Naive thymus-derived CD8-positive, alpha-beta T cell (primary cell): ENCODE measurements at regions not wholly inside any gene's neighbourhood (a gene's known extent, or its start where the extent isn't known, plus 50 kb on each side); places are given as distances from the start of the nearest gene placed in this dataset.
"Not testable (repeated sequence)": the region's sequence is repeated elsewhere in the genome, so short reads cannot be mapped to it uniquely, and the experiment has no call there.

ENCODE experiments used
- ATAC-seq, 2 donors: fragments of 150-1000 bp; cut with Tn5 transposase in 1 of 2; sonication (Bioruptor Pico), chemical (Tn5 transposase) in 1 of 2; 1 replicate in 1 of 2; 2 replicates in 1 of 2; pipeline ENCODE4 v1.10.0; 2021; ENCODE audit warnings: mild to moderate bottlenecking in 2 of 2, moderate library complexity in 2 of 2
- POLR2A ChIA-PET: fragments of 350-600 bp; sonication (Branson Sonifier 250); formaldehyde crosslinking; loops from one replicate; lab custom pipeline; 2021; ENCODE audit warnings: antibody characterized with exemption; lab: Charles Lee
- DNase-seq, 10 donors: peaks; one replicate each; pipeline versions ENCODE4 v3.0.0 to v3.0.0-alpha.2; 2020 to 2022
- H3K27ac Mint-ChIP-seq, 10 donors: one replicate each; pipeline ENCODE4 v1.8.0; 2020 to 2022; ENCODE audit warnings: mild to moderate bottlenecking in 10 of 10, mixed read lengths in 10 of 10, moderate library complexity in 4 of 10, inconsistent platforms in 1 of 10
- H3K27me3 Mint-ChIP-seq, 5 donors: one replicate each; pipeline ENCODE4 v1.8.0; 2021 to 2022; ENCODE audit warnings: mixed read lengths in 5 of 5
- H3K36me3 Mint-ChIP-seq, 3 donors: one replicate each; pipeline ENCODE4 v1.8.0; 2020 to 2022; ENCODE audit warnings: mixed read lengths in 3 of 3, mild to moderate bottlenecking in 2 of 3, inconsistent platforms in 1 of 3
- H3K4me1 Mint-ChIP-seq, 4 donors: one replicate each; pipeline ENCODE4 v1.8.0; 2021 to 2022; ENCODE audit warnings: mixed read lengths in 4 of 4
- H3K4me3 Mint-ChIP-seq, 10 donors: one replicate each; pipeline ENCODE4 v1.8.0; 2020 to 2022; ENCODE audit warnings: mild to moderate bottlenecking in 10 of 10, mixed read lengths in 10 of 10, moderate library complexity in 6 of 10, inconsistent platforms in 1 of 10
- H3K9me3 Mint-ChIP-seq, 9 donors: one replicate each; pipeline ENCODE4 v1.8.0; 2020 to 2022; ENCODE audit warnings: mixed read lengths in 9 of 9, mild to moderate bottlenecking in 3 of 9, inconsistent platforms in 1 of 9, moderate library complexity in 1 of 9

DNA sequence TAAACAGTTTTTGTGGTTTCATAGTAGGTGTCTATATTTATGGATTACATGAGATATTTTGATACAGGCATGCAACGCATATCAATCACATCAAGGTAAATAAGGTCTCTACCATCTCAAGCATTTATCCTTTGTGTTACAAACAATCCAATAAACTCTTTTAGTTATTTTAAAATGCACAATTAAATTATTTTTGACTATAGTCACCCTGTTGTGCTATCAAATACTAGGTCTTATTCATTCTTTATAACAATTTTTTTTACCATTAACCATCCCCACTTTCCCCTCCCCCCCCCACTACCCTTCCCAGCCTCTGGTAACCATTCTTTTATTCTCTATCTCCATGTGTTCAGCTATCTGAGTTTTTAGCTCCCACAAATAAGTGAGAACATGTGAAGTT is 175.7 kb upstream of the FBXO33 start:
- Mint-ChIP-seq H3K27me3 (no peaks in the 10 kb centered on the region), H3K4me3 (peak overlapping the region in 2 of 10 donors; percentile 27 to 35), H3K4me1 (peaks cover 25 to 54% (median 38%) of the 10 kb centered on the region in 4 donors), H3K9me3 (peaks cover 0 to 82% (median 33%) of the 10 kb centered on the region in 9 donors), H3K36me3 (peaks cover 0 to 46% (median 7%) of the 10 kb centered on the region in 3 donors), H3K27ac (peak overlapping the region in 4 of 10 donors; percentile 34 to 77 (median 58))
- ATAC-seq (no peak), DNase-seq (no peak)
- POLR2A ChIA-PET = interaction anchor here (0.6 kb wide), 1 partner anchor 98 kb away, joined by 3 read pairs; no protein-coding TSS in a partner anchor

DNA sequence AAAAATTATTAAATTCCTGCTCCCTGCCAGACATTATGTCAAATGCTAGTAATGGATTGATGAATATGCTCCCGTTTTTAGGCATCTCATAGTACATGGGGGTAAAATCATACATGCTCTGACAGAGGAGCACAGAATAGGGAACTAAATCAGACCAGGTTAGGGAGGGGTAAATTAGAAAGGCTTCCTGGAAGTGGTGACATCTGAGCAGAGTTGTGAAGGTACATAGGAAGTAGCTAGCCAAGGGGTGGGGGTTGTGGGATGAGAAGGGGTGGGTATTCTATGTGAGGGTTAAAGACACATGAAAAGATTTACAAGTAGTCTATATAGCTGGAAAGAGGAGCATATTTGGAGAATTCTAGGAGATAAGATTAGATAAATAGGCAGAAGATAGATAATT is 171.7 kb upstream of the FBXO33 start:
- Mint-ChIP-seq H3K9me3 (peaks cover 14 to 91% (median 48%) of the 10 kb centered on the region in 9 donors), H3K4me1 (peaks cover 24 to 52% (median 37%) of the 10 kb centered on the region in 4 donors), H3K27ac (peak overlapping the region in 8 of 10 donors; percentile 7 to 82 (median 72)), H3K36me3 (peaks cover 0 to 47% (median 21%) of the 10 kb centered on the region in 3 donors), H3K4me3 (peak overlapping the region in 9 of 10 donors; percentile 14 to 74 (median 57)), H3K27me3 (no peaks in the 10 kb centered on the region)
- ATAC-seq = peak in 1 of 2 donors; percentile 78
- DNase-seq = peak in 2 of 10 donors; percentile 24 to 33
- POLR2A ChIA-PET = no interaction called here

- no peak overlapping the region for H3K27ac Mint-ChIP-seq
- ATAC-seq = no peak
- DNase-seq = no peak
Observed at GRCh38 chr14:39593377-39593776, 161.1 kb upstream of the FBXO33 start.

GRCh38 chr14:39592116-39592789 is 160.0 kb upstream of the FBXO33 start:
- POLR2A ChIA-PET = no interaction called here
- no peaks in the 10 kb centered on the region for H3K27me3 Mint-ChIP-seq
- peaks cover 0 to 26% (median 13%) of the 10 kb centered on the region in 3 donors for H3K36me3 Mint-ChIP-seq
- H3K27ac Mint-ChIP-seq = peak overlapping the region in 2 of 10 donors; percentile 56 to 61
- H3K4me3 Mint-ChIP-seq = no peak overlapping the region
- ATAC-seq (no peak), DNase-seq (no peak)
- H3K4me1 Mint-ChIP-seq = peaks cover 2 to 20% (median 10%) of the 10 kb centered on the region in 4 donors
- H3K9me3 Mint-ChIP-seq = peaks cover 0 to 79% (median 27%) of the 10 kb centered on the region in 9 donors

More at GRCh38 chr14:39593377-39593776, 161.1 kb upstream of the FBXO33 start:
- peaks cover 0 to 26% (median 12%) of the 10 kb centered on the region in 3 donors for H3K36me3 Mint-ChIP-seq
- H3K4me1 Mint-ChIP-seq = peaks cover 2 to 20% (median 10%) of the 10 kb centered on the region in 4 donors
- POLR2A ChIA-PET = no interaction called here
- no peaks in the 10 kb centered on the region for H3K27me3 Mint-ChIP-seq
- peaks cover 2 to 87% (median 35%) of the 10 kb centered on the region in 9 donors for H3K9me3 Mint-ChIP-seq
- no peak overlapping the region for H3K4me3 Mint-ChIP-seq

GRCh38 chr14:39589882-39590281 is 157.6 kb upstream of the FBXO33 start:
- H3K4me3 Mint-ChIP-seq, H3K27me3 Mint-ChIP-seq, POLR2A ChIA-PET, DNase-seq, ATAC-seq, H3K27ac Mint-ChIP-seq: not testable (repeated sequence)
- peaks cover 0 to 19% (median 13%) of the 10 kb centered on the region in 3 donors for H3K36me3 Mint-ChIP-seq
- peaks cover 0 to 65% (median 25%) of the 10 kb centered on the region in 9 donors for H3K9me3 Mint-ChIP-seq
- peaks cover 2 to 18% (median 10%) of the 10 kb centered on the region in 4 donors for H3K4me1 Mint-ChIP-seq

DNA sequence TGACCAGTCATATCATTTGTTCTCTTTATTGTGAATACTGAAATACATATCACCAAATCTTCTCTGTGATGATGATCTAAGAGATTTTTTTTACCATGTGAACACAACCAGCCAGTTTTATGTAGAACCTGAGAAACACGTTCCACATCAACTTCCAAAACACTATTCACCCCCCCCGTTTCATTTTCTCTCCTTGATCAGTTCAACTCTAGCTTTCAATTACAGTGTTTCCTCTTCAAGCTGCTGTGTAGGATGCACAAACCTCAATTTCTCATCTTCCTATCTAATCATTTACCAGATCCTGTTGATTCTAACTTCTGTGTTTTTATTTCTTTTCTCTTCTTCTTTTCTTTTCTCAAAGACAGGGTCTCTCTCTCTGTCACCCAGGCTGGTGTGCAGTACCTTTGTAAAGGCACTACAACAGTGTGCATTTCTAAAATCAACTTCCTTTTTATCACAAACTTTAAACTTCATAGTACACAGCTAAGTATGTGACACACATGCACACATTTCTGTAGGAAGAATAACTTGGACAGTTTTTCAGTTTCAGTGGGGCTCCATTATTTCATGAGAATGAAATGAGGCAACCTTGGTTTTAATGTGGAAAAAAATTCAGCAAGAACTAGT is 149.9 kb upstream of the FBXO33 start:
- Mint-ChIP-seq H3K36me3 (peaks cover 0 to 12% (median 3%) of the 10 kb centered on the region in 3 donors), H3K4me3 (no peak overlapping the region), H3K9me3 (peaks cover 0 to 11% (median 7%) of the 10 kb centered on the region in 9 donors), H3K27me3 (no peaks in the 10 kb centered on the region), H3K27ac (no peak overlapping the region), H3K4me1 (peaks cover 0 to 5% (median under 1%) of the 10 kb centered on the region in 4 donors)
- ATAC-seq (peak in 1 of 2 donors; percentile 62), DNase-seq (peak in 2 of 10 donors; percentile 0 to 15)
- POLR2A ChIA-PET = no interaction called here

DNA sequence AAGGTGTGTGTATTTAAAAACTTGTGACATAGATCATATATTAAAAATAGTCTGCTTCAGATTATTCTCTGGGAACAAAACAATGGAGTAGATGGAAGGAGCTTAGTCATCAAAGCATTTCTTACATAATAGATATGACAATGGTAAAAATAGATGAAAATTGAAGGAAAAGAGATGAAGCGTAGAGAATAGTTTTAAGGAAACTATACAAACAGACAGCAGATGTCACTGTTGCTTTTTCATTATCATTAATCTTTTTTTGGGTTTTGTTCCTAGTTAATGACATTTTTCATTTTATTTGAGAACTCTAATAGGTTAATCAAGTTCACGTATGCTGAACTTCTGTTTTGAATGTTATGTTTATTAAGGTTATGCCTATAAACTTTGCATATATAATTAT is 149.2 kb upstream of the FBXO33 start:
- peak in 2 of 10 donors; percentile 7 to 31 for DNase-seq
- H3K27me3 Mint-ChIP-seq = no peaks in the 10 kb centered on the region
- H3K27ac Mint-ChIP-seq = no peak overlapping the region

DNA sequence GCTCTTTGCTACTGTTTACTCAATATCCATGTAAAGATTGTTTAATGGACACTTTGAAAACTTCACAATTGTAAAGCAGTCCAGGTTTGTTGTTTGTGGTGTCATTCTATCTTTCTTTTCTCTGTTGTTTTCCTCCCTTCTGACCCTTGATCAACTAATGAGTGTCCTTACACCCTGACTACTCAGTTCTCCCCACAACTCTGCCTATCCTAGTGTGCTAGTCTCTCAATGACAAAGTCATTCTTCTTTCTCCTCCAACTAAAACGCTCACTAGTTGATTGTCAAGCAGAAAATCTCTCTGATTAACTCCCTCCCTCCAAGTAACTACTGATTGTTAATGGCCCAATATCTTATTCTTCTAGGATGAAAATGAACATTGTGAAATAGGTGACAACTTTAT is 148.5 kb upstream of the FBXO33 start:
- H3K36me3 Mint-ChIP-seq = peaks cover 0 to 20% (median 3%) of the 10 kb centered on the region in 3 donors
- H3K4me3 Mint-ChIP-seq = no peak overlapping the region
- no peak overlapping the region for H3K27ac Mint-ChIP-seq
- ATAC-seq = no peak
- H3K27me3 Mint-ChIP-seq = no peaks in the 10 kb centered on the region
- peaks cover 1 to 20% (median 15%) of the 10 kb centered on the region in 9 donors for H3K9me3 Mint-ChIP-seq
- DNase-seq = no peak
- H3K4me1 Mint-ChIP-seq = peaks cover 0 to 5% (median under 1%) of the 10 kb centered on the region in 4 donors
- POLR2A ChIA-PET = no interaction called here

More for the DNA sequence above, 149.2 kb upstream of the FBXO33 start:
- no peak for ATAC-seq
- Mint-ChIP-seq H3K9me3 (peaks cover 0 to 14% (median 8%) of the 10 kb centered on the region in 9 donors), H3K36me3 (peaks cover 0 to 16% (median 3%) of the 10 kb centered on the region in 3 donors), H3K4me1 (peaks cover 0 to 5% (median under 1%) of the 10 kb centered on the region in 4 donors), H3K4me3 (no peak overlapping the region)
- POLR2A ChIA-PET = no interaction called here

- Mint-ChIP-seq H3K9me3 (peaks cover 11 to 55% (median 43%) of the 10 kb centered on the region in 9 donors), H3K27ac (no peak overlapping the region), H3K27me3 (no peaks in the 10 kb centered on the region), H3K4me1 (no peaks in the 10 kb centered on the region), H3K4me3 (no peak overlapping the region), H3K36me3 (peaks cover 0 to 37% (median 4%) of the 10 kb centered on the region in 3 donors)
- no peak for ATAC-seq
- POLR2A ChIA-PET = no interaction called here
- DNase-seq = no peak
Observed at GRCh38 chr14:39576736-39577135, 144.5 kb upstream of the FBXO33 start.

GRCh38 chr14:39576258-39576657 is 144.0 kb upstream of the FBXO33 start:
- DNase-seq = no peak
- Mint-ChIP-seq H3K4me3 (no peak overlapping the region), H3K36me3 (peaks cover 0 to 37% (median 4%) of the 10 kb centered on the region in 3 donors), H3K27me3 (no peaks in the 10 kb centered on the region), H3K4me1 (no peaks in the 10 kb centered on the region), H3K27ac (no peak overlapping the region), H3K9me3 (peaks cover 11 to 59% (median 43%) of the 10 kb centered on the region in 9 donors)
- ATAC-seq = no peak
- POLR2A ChIA-PET = interaction anchor here (0.6 kb wide), 1 partner anchor 1684 kb away, joined by 3 read pairs; no protein-coding TSS in a partner anchor

DNA sequence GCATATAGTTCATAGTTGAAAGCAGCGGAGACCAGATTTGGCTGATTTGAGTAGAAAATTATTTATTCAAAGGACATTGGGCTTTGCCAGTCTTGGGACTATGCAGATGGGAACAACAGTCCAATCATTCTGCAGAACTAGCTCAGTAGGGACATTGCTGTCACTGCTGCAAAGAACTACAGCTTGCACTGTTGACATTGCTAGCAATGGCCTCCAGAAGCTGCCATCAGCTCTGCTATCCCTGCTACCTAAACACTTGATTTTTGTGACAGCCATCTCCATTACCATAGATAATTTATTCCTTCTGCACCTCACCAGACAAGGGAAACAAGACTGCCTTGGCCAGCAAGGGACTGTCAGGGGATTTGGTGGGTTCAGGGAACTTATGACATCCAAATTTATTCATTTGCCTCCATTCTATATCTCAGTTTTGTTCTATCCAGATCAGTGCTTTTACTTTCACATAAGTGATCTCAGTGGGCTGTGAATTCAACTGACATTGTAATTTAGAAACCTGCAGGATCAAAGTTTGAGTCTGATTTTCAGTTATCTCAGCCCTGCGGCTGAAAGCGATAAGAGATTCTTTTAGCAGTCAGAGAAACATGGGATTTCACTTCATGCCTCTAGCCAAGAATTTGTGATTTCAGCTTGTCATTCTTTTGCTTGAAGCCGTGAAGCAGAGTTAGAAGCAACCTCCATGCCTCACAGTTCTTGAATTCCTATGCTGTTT is 136.7 kb upstream of the FBXO33 start:
- Mint-ChIP-seq H3K27ac (no peak overlapping the region), H3K9me3 (peaks cover 2 to 35% (median 20%) of the 10 kb centered on the region in 9 donors), H3K4me3 (no peak overlapping the region), H3K36me3 (peaks cover 0 to 13% (median 4%) of the 10 kb centered on the region in 3 donors), H3K4me1 (no peaks in the 10 kb centered on the region), H3K27me3 (no peaks in the 10 kb centered on the region)
- POLR2A ChIA-PET = no interaction called here
- DNase-seq (no peak), ATAC-seq (no peak)

DNA sequence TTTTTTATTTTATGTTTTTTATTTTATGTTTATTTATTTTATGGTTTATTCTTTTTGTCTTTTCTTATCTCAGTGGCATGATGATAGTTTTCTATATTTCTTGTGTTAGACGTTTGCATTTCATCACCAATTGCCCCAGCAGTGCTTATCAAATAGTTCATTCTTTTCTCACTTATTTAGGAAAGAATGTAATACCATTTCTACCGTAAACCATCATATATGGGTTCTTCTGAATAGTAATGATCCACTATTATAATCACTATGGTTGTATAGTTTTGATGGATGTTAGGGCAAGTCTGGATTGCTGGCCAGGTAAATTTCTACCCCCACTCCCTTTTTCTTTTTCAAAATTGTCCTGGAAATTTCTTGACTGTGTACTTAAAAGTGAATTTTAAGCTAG is 134.6 kb upstream of the FBXO33 start:
- DNase-seq (no peak), ATAC-seq (no peak)
- Mint-ChIP-seq H3K9me3 (peaks cover 0 to 30% (median 11%) of the 10 kb centered on the region in 9 donors), H3K27ac (no peak overlapping the region), H3K4me1 (no peaks in the 10 kb centered on the region), H3K4me3 (no peak overlapping the region), H3K27me3 (no peaks in the 10 kb centered on the region), H3K36me3 (peaks cover 0 to 4% (median 2%) of the 10 kb centered on the region in 3 donors)
- POLR2A ChIA-PET = no interaction called here
